Left ventricle myocardium superior (tissue), 1 donor: ENCODE measurements at regions not wholly inside any gene's neighbourhood (a gene's known extent, or its start where the extent isn't known, plus 50 kb on each side); places are given as distances from the start of the nearest gene placed in this dataset.

Source experiments
- ATAC-seq: fragments of 200-7000 bp; cut with Tn5 transposase; one replicate; pipeline ENCODE4 v1.9.1; 2020; ENCODE audit warnings: mild to moderate bottlenecking, moderate library complexity
- DNase-seq: peaks from one replicate; pipeline ENCODE4 v3.0.0-alpha.2; 2020
- intact Hi-C: fragments of 100-400 bp; cut with micrococcal nuclease; formaldehyde crosslinking; loops from one replicate; pipeline ENCODE4 v1.11.0; 2022
- donor health status: DM: no; HTN: yes; CAD: no; lungs with severe emphysema.

- DNase-seq = no peak
Observed at GRCh38 chr1:164017239-164017638, 541.7 kb upstream of the PBX1 start.

GRCh38 chr1:164020391-164020790 lies 538.6 kb upstream of the PBX1 start:
- intact Hi-C loops = no loop called here
- DNase-seq = no peak
- no peak for ATAC-seq

More at GRCh38 chr1:164017239-164017638, 541.7 kb upstream of the PBX1 start:
- ATAC-seq = no peak
- intact Hi-C loops = no loop called here

DNA sequence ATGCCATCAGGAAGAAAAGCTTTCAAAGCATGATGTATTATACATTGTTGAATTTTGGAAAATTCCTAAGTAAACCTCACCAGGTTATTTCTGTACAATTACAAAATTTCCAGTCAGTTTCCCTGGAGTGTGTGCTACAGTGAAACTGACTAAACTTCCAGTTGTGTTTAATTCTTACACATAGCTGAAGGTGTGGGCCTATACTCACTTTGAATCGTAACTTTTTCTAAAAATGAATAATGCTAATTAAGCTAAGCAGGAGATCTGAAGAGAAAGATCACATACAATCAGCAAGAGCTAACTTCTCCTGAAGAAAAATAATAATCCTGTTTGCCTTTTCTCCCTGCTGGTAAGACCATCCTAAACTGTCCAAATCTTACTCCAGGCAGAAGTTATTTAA lies 537.2 kb upstream of the PBX1 start:
- ATAC-seq = no peak
- no peak for DNase-seq
- intact Hi-C loops = no loop called here

- DNase-seq = no peak
- no peak for ATAC-seq
- intact Hi-C loops = no loop called here
Observed at GRCh38 chr1:164033782-164034181, 525.2 kb upstream of the PBX1 start.

DNA sequence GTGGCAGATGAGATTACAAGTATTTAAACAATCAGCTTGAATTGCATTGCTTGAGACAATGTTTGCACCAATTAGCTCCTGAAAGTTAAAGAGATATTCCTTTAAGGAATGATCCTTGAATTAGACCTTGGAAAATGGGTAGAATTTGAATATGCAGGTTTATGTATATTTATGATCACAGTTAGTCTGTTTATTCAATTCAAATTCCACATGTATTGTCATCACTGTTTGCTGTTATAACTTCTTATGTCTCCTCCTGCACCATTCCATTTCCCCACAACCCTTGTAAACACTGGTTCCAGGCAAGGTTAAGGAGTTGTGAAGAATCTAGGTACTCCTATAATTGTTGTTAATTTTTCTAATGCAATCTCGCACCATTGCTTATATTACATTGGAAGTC lies 518.2 kb upstream of the PBX1 start:
- DNase-seq (no peak), ATAC-seq (no peak)
- intact Hi-C loops = no loop called here

- no peak for DNase-seq
- no peak for ATAC-seq
- intact Hi-C loops = no loop called here
Observed at GRCh38 chr1:164051782-164052181, 507.2 kb upstream of the PBX1 start.

- ATAC-seq (no peak), DNase-seq (no peak)
- intact Hi-C loops = no loop called here
Observed at GRCh38 chr1:164054331-164054730, 504.7 kb upstream of the PBX1 start.

GRCh38 chr1:164058198-164058597 lies 500.8 kb upstream of the PBX1 start:
- ATAC-seq = no peak
- intact Hi-C loops = no loop called here

GRCh38 chr1:164061528-164061927 lies 497.5 kb upstream of the PBX1 start:
- DNase-seq (no peak), ATAC-seq (no peak)
- intact Hi-C loops = no loop called here

More at GRCh38 chr1:164058198-164058597, 500.8 kb upstream of the PBX1 start:
- DNase-seq = no peak

DNA sequence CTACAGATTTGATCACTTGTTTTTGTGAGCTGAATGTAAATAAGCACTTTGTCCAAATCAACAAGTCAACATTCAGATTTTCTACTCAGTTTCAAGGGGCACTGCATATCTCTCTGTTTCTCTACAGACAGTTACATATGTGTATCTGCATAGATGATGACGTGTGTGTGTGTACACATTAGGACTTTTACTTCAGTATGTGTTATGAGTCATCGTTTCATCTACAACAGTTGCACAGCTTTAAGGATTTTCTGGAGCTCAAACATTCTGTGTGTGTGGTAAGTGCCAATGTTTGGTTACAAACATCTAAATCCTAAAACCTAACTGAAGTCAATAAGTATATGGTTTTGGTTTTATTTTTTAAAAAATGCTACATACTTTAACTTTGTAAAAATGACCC lies 494.5 kb upstream of the PBX1 start:
- intact Hi-C loops = no loop called here
- ATAC-seq = no peak
- no peak for DNase-seq

DNA sequence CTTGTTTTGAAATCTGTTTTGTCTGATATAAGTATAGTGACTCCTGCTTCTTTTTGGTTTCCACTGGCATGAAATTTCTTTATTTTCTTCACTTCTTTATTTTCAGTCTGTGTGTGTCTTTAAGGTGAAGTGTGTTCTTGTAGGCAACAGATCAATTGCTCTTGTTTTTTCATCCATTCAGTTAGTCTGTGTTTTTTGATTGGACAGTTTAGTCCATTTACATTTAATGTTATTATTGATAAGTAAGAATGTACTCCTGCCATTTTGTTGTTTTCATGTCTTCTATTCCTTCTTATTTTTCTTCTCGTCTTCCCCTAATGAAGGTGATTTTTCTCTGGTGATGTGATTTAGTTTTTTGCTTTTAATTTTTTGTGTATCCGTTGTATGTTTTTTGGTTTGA lies 487.7 kb upstream of the PBX1 start:
- ATAC-seq (no peak), DNase-seq (no peak)
- intact Hi-C loops = no loop called here

DNA sequence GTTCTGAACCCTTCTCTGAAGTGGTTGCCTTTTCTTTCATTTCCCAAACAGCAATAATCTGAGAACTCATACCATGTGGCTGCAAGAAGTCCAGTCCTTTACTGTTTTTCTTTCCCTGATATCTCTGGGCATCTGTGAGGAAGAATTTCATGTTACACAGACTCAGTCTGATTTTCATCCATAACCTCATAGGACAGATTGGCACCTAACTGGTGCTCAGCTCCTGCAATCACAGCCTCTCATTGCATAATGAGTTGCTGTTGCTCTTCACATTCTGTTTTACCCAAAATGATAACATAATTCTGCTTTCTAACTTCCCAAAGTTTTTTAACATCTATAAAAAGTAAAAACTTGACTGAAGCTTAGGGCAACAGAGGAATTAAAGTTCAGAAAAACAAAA lies 472.2 kb upstream of the PBX1 start:
- ATAC-seq = no peak
- DNase-seq = no peak
- intact Hi-C loops = no loop called here

GRCh38 chr1:164087906-164088453 lies 471.0 kb upstream of the PBX1 start:
- DNase-seq = no peak
- ATAC-seq = no peak
- intact Hi-C loops = no loop called here

- DNase-seq (peak; percentile 23), ATAC-seq (no peak)
- intact Hi-C loops = no loop called here
Observed at GRCh38 chr1:164092603-164093353, 466.2 kb upstream of the PBX1 start.

DNA sequence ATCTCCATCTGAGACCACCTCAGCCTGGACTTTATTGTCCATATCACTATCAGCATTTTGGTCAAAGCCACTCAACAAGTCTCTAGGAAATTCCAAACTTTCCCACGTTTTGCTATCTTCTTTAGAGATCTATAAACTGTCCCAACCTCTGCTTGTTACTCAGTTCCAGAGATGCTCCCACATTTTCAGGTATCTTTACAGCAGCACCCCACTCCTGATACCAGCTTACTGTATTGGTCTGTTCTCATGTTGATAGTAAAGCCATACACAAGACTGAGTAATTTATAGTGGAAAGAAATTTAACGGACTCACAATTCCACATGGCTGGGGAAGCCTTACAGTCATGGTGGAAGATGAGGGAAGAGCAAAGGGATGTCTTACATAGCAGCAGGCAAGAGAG lies 465.4 kb upstream of the PBX1 start:
- intact Hi-C loops = no loop called here
- ATAC-seq = no peak
- no peak for DNase-seq

GRCh38 chr1:164101802-164102201 lies 457.2 kb upstream of the PBX1 start:
- intact Hi-C loops = no loop called here
- DNase-seq = no peak
- ATAC-seq = no peak

DNA sequence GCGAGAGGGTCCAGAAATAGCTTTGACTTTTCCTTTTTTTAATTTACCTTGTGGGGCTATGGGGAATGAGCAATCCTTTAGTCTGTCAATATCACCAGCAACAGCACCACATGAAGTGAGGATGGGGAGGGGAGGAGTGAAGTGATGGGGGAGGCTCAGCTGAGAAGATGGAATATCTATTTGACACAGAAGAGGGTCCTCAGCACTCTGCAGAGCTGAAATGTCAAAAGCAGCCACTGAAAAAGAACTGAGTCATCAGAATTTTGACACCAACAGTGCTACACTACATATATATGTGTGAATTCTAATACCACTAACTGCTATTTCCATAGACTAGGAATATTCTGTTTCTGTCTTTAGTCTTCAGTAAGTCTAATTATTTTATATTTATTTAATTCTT lies 427.0 kb upstream of the PBX1 start:
- intact Hi-C loops = no loop called here
- ATAC-seq (no peak), DNase-seq (no peak)

DNA sequence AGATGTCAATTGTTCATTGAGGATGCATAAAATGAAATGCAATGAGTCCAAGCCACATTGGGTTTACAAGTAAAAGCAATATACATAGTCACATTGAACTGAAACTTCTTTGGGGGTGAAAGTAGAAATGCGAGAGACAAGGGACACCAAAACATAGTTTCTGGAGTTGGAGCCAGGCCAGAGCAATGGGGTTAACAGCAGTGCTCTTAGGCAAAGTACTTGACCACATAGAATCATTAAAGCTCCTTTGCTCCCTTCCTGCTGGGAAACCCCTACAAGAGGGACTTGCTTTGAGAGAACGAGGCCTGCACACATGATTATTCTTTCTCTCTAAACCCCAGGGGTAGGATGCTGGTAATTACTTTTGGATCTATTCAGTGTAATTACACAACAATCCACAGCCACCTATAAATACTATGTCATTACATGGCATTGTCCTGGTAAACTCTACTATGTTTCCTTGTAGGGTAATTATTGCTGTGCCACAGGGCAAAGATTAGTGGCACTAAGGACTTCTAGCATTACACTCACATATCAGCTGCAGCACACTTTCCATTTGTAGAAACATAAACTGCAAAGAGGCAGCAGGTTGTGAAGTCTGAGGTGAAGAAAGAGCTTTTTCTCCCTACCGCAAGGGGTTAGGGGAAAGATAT lies 421.6 kb upstream of the PBX1 start:
- no peak for DNase-seq
- intact Hi-C loops = no loop called here
- no peak for ATAC-seq

DNA sequence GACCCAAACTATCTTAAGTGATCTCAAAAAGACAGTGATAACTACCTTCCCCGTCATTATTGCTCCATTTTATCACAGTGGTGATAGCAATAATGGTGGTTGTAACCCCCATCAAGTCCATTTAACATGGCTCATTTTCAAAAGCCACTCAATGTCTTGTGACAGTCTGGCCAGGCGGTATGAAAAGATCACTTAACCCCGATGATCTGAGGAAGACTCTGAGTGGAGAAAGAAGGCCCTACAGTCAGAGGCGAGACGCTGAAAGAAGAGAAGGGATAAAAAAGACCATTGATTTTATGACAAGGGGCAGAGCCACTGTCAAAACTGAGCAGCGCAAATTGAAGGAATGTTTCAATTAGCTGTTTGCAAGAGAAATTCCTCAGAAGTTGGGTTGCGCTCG lies 417.2 kb upstream of the PBX1 start:
- intact Hi-C loops = no loop called here
- DNase-seq = no peak
- ATAC-seq = no peak

DNA sequence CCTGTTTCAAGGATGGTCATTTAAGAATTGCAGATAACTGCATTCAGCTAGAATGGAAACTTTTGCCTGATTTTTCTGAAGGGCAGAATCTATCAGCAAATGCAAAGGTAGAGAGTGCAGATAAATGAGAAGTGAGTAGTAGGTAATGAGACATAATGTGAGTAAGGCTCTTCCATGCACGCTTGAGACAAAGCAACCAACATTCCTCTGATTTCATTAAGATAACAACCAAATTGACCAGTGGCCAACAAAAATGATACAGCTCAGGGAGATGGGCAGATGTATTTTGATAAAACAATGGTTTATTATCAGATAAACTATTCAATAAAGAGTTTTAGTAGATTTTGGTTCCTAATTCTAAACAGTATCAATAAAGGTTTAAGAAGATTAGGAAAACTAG lies 404.4 kb upstream of the PBX1 start:
- intact Hi-C loops = no loop called here
- DNase-seq (no peak), ATAC-seq (no peak)

DNA sequence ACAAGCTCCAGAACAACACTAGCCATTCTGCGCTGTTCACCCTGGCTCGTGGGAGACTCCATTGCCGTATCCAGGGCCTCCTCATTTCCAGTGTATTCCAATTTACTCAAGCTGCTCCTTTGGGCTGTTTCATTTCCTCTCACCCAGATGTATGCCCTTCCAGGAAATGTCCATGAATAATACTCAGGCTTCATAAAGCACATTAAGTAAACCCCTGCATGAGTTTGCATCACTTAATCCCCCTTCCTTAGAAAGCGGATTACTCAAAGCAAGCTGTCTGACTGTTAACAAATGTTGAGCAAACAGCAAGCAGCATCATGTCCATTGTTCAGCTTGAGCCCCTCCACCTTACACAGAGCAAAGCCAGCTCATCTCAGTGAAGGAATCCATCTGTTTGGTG lies 403.6 kb upstream of the PBX1 start:
- ATAC-seq = no peak
- DNase-seq = no peak
- intact Hi-C loops = no loop called here
